Limb (tissue), 2 donors: ENCODE measurements at regions not wholly inside any gene's neighbourhood (a gene's known extent, or its start where the extent isn't known, plus 50 kb on each side); places are given as distances from the start of the nearest gene placed in this dataset.
"Not testable (repeated sequence)": the region's sequence is repeated elsewhere in the genome, so short reads cannot be mapped to it uniquely, and the experiment has no call there.

ENCODE experiments used
- DNase-seq, 2 donors: peaks; one replicate each; pipeline ENCODE4 v3.0.0-alpha.2; 2016; ENCODE audit errors: extremely low spot score in 2 of 2

GRCh38 chr1:148679050-148679786, 69.4 kb upstream of the NUDT4B start:
- DNase-seq: peak in 1 of 2 donors; percentile 0

DNA sequence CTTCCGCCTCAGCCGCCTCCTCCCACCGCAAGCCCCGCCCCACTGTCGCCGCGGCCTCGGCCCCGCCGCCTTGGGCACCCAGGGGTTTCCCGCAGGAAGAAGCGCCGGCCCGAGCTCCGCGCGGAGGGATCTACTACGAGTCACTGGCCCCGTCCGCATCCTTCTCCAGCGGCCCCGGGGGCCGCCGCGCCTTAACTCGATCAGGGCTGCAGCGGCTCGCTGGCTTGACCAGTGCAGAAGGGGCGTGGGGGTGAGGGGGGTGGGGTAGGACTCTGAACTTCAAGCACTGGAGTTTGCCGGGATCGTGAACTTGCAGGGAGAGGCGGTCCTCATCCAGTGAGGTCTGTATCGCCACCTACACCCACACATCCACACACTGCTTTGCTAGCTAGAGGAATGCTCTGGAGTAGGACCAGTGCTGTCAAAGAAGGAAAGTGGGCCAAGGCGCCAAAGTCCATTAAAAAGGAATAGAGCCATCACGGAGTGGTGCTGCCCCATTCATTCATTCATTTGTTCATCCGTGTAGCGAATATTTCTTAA, 68.7 kb upstream of the NUDT4B start:
- DNase-seq: not testable (repeated sequence)

DNA sequence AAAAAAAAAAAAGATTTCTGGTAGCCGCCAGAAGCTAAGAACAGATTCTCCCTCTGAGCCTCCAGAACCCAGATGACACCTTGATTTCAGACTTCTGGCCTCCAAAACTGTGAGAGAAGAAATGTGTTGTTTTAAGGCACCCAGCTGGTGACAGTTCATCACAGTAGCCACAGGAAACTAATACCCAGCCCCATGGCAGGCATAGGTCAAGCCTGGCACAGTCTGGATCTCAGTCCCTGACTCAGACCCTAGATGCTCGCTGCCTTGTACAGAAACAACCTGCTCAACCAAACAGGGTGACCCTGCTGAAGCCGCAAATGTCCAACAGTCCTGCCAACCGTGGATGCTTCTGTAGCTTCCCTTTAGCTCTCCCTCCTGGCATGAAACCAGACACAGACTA, 61.8 kb upstream of the NUDT4B start:
- not testable (repeated sequence) for DNase-seq

DNA sequence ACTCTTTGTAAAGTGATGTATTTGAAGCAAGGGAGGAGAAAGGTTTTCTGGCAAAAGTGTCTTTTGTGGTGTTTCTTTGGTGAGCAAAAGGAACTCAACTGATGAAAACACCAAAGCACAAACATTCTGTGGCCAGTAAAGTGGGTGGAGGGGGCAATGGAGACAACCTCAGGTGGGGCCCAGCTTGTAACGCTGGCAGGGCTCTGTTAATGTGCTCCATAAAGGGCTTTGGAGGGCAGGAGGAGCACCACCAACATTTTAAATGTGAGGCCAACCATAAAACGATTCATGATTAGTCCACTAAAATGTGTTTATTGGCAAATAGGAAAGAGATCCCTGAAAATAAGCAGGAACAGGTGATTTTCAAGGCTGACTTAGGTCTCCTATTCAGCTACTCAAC, 61.2 kb upstream of the NUDT4B start:
- not testable (repeated sequence) for DNase-seq
